Ishikawa (cell line): ENCODE measurements at regions not wholly inside any gene's neighbourhood (a gene's known extent, or its start where the extent isn't known, plus 50 kb on each side); places are given as distances from the start of the nearest gene placed in this dataset.

Experiments used
- CEBPB ChIP-seq: IDR thresholded peaks from 2 replicates; pipeline ENCODE4 v1.6.1; 2012
- CREB1 ChIP-seq: IDR thresholded peaks from 2 replicates; pipeline ENCODE4 v1.6.1; 2012; ENCODE audit warnings: low read depth
- EGR1 ChIP-seq: IDR thresholded peaks from 2 replicates; pipeline ENCODE4 v1.6.1; 2012
- EP300 ChIP-seq: IDR thresholded peaks from 2 replicates; pipeline ENCODE4 v1.6.1; 2012; ENCODE audit warnings: borderline replicate concordance
- FOXM1 ChIP-seq: IDR thresholded peaks from 2 replicates; pipeline ENCODE4 v1.6.1; 2012; ENCODE audit warnings: low read depth, borderline replicate concordance
- NFIC ChIP-seq: IDR thresholded peaks from 2 replicates; pipeline ENCODE4 v1.6.1; 2012
- RAD21 ChIP-seq: IDR thresholded peaks from 2 replicates; pipeline ENCODE4 v1.6.1; 2012; ENCODE audit warnings: low read depth
- TAF1 ChIP-seq: IDR thresholded peaks from 2 replicates; pipeline ENCODE4 v1.6.1; 2012; ENCODE audit warnings: low read depth, mild to moderate bottlenecking
- TCF12 ChIP-seq: IDR thresholded peaks from 2 replicates; pipeline ENCODE4 v1.6.1; 2012; ENCODE audit warnings: low read depth
- TEAD4 ChIP-seq: IDR thresholded peaks from 2 replicates; pipeline ENCODE4 v1.6.1; 2012
- YY1 ChIP-seq: IDR thresholded peaks from 2 replicates; pipeline ENCODE4 v1.6.1; 2012; ENCODE audit warnings: low read depth
- ZBTB7A ChIP-seq: IDR thresholded peaks from 2 replicates; pipeline ENCODE4 v1.6.1; 2012; ENCODE audit warnings: low read depth
- TF ChIP-seq, protein P1 (sequence below): IDR thresholded peaks from 2 replicates; pipeline ENCODE4 v1.6.1; 2012
- TF ChIP-seq, protein P2 (sequence below): IDR thresholded peaks from 2 replicates; pipeline ENCODE4 v1.6.1; 2012; ENCODE audit warnings: low read depth, mild to moderate bottlenecking
- TF ChIP-seq, protein P3 (sequence below): IDR thresholded peaks from 2 replicates; pipeline ENCODE4 v1.6.1; 2012

DNA sequence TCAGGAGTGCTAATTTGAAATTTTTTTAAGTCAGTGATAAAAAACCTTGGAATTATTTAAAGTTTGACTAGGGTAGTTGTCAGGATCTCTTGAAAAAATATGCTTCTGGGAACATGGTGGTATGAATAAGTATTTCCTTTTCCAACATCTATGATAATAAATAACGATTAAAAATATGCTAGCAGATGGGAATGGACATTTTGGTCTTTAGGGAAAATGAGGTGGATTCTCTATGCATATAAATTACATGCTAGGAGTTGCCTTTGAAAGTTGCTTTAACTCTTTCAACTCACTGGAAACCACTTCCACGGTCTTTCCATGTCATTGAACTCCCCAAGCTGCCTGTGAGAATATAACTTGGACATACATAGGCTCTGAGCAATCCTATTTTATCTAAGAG lies 731.5 kb upstream of the MARCKS start:
- TF ChIP-seq, protein P1, sequence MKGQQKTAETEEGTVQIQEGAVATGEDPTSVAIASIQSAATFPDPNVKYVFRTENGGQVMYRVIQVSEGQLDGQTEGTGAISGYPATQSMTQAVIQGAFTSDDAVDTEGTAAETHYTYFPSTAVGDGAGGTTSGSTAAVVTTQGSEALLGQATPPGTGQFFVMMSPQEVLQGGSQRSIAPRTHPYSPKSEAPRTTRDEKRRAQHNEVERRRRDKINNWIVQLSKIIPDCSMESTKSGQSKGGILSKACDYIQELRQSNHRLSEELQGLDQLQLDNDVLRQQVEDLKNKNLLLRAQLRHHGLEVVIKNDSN = no peak
- TF ChIP-seq TEAD4 = no peak

DNA sequence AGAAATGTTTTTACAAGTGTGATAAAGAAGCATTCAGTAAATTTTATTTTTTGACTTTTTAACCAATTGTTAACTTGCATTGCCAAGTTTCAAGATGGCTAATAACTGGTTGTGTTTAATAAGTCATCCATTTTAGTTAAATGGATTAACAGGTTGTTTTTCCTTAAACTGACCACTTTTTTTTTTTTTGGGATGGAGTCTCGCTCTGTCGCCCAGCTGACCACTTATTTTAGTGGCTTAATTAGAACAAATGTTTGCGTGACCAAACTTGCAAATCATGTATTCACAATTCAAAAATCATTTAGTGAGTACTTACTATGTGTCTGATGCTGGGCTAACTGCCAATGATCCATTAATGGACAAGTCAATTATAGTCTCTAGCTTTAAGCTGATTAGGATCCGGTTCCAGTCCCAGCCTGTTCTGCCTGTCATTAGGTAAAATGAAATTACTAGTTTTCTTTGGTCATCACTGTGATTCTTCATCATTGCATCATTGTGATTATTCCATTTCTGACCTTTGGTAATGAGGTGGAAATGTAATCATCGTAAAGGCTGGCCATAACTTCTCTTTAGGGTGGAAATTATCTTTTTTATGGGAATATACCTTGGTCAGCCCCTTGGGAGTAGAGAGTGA lies 729.2 kb upstream of the MARCKS start:
- TF ChIP-seq EP300 = no peak
- TF ChIP-seq EGR1 = no peak
- TF ChIP-seq, protein P1 = no peak
- TF ChIP-seq RAD21 = no peak
- TF ChIP-seq YY1 = no peak
- no peak for TF ChIP-seq NFIC
- no peak for TF ChIP-seq TAF1
- TF ChIP-seq ZBTB7A = no peak
- TF ChIP-seq CREB1 = no peak

DNA sequence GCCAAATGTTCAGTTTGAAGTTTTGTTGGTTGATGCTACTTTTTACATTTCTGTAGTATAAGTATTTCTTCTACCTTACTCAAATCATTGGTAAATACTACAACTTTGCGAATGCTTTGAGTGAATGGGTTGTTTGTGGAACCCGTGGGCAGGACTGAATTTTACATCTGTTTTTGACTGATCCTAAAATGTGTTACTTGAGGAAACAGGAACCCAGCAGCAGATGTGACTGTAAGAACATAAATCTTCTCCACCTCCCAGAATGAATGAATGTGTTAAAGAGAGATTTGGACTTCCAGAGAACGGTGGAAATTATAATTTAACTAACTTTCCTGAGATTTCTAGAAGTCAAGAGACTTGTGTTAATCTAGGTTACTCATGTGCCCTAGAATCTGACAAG lies 728.5 kb upstream of the MARCKS start:
- no peak for TF ChIP-seq FOXM1

GRCh38 chr6:113129991-113130390 lies 727.2 kb upstream of the MARCKS start:
- no peak for TF ChIP-seq YY1
- no peak for TF ChIP-seq NFIC
- TF ChIP-seq TEAD4 = no peak
- TF ChIP-seq, protein P2, sequence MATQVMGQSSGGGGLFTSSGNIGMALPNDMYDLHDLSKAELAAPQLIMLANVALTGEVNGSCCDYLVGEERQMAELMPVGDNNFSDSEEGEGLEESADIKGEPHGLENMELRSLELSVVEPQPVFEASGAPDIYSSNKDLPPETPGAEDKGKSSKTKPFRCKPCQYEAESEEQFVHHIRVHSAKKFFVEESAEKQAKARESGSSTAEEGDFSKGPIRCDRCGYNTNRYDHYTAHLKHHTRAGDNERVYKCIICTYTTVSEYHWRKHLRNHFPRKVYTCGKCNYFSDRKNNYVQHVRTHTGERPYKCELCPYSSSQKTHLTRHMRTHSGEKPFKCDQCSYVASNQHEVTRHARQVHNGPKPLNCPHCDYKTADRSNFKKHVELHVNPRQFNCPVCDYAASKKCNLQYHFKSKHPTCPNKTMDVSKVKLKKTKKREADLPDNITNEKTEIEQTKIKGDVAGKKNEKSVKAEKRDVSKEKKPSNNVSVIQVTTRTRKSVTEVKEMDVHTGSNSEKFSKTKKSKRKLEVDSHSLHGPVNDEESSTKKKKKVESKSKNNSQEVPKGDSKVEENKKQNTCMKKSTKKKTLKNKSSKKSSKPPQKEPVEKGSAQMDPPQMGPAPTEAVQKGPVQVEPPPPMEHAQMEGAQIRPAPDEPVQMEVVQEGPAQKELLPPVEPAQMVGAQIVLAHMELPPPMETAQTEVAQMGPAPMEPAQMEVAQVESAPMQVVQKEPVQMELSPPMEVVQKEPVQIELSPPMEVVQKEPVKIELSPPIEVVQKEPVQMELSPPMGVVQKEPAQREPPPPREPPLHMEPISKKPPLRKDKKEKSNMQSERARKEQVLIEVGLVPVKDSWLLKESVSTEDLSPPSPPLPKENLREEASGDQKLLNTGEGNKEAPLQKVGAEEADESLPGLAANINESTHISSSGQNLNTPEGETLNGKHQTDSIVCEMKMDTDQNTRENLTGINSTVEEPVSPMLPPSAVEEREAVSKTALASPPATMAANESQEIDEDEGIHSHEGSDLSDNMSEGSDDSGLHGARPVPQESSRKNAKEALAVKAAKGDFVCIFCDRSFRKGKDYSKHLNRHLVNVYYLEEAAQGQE = no peak

DNA sequence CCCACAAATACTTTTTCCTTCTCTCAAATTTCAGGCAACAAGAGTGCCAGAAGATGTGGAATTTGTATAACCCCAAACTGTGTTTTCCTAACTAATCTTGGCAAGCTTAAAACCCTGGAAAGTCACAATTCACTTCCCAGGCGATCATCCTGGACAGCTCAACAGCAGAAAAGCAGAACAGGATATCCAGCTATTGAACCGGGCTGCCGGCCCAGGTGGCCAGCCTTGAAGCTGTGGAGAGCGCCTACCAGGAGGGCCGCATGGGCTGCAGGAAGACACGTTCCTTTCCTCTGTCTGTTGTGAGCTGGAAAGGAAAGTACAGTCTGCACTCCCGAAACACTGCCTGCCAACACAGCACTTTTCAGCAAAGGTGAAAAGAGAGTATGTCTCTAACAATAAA lies 719.7 kb upstream of the MARCKS start:
- no peak for TF ChIP-seq TCF12
- no peak for TF ChIP-seq FOXM1
- no peak for TF ChIP-seq TAF1
- no peak for TF ChIP-seq YY1
- TF ChIP-seq EP300 = no peak
- TF ChIP-seq, protein P1 = no peak
- TF ChIP-seq CREB1 = no peak
- TF ChIP-seq CEBPB = no peak
- TF ChIP-seq TEAD4 = no peak
- TF ChIP-seq, protein P3, sequence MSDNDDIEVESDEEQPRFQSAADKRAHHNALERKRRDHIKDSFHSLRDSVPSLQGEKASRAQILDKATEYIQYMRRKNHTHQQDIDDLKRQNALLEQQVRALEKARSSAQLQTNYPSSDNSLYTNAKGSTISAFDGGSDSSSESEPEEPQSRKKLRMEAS = no peak

DNA sequence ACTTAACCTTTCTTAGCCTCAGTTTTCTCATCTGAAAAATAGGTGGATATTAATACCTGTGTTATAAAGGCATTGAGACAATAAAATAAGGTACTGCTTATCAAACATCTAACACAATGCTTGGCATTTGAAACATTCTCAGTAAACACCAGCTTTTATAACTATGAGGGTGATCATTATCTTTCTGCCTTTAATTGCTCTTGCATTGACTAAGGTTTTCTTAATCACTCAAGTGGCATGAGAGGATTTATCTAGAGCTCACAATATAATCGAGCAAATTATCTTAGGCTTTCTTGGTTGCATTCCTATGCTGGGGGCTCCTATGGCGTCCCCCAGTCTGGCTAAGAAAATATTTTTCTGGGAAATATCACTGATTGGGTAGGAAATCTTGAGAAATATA lies 716.4 kb upstream of the MARCKS start:
- TF ChIP-seq NFIC = no peak
- TF ChIP-seq CREB1 = no peak
- no peak for TF ChIP-seq TAF1
- TF ChIP-seq TCF12 = no peak
- TF ChIP-seq EP300 = no peak
- TF ChIP-seq, protein P1 = no peak
- no peak for TF ChIP-seq ZBTB7A

GRCh38 chr6:113141901-113142300 lies 715.2 kb upstream of the MARCKS start:
- TF ChIP-seq NFIC = no peak
- TF ChIP-seq YY1 = no peak
- TF ChIP-seq TEAD4 = no peak
- TF ChIP-seq RAD21 = no peak
- TF ChIP-seq, protein P2 = no peak
- TF ChIP-seq, protein P1 = no peak
- TF ChIP-seq ZBTB7A = no peak
- no peak for TF ChIP-seq TCF12
- TF ChIP-seq, protein P3 = no peak
- TF ChIP-seq FOXM1 = no peak
- no peak for TF ChIP-seq TAF1
